HG03108 (cell line): ENCODE measurements at regions not wholly inside any gene's neighbourhood (a gene's known extent, or its start where the extent isn't known, plus 50 kb on each side); places are given as distances from the start of the nearest gene placed in this dataset.
"Not testable (repeated sequence)": the region's sequence is repeated elsewhere in the genome, so short reads cannot be mapped to it uniquely, and the experiment has no call there.

Experiments
- ATAC-seq: cut with Tn5 transposase; IDR thresholded peaks from one replicate; pipeline ENCODE4 v1.9.1; 2021; ENCODE audit warnings: moderate library complexity; ENCODE audit not compliant: unreplicated experiment

GRCh38 chr6:8820313-8820712, 385.0 kb upstream of the SLC35B3 start:
- ATAC-seq = no peak

- no peak for ATAC-seq
Measured at GRCh38 chr6:8819446-8819845, 384.1 kb upstream of the SLC35B3 start.

GRCh38 chr6:8814440-8815000, 379.2 kb upstream of the SLC35B3 start:
- ATAC-seq = no peak

DNA sequence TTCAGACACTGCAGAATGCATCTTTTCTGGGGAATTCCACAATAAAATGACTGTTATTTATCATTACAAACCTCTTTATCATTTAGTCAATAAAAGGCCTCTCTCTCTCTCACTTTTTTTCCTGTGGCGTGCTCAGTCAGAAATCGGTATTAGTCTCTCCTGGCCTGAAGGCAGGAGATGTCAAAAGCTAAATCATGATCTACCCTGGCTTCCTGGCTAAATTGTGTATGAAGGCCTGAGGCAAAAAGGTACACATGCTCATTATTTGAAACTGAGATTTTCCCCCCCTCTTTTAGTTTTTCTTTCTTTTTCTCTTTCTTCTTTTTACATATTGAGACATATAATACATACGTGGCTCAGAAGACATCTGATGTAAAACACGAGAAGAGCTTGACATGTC, 375.0 kb upstream of the SLC35B3 start:
- ATAC-seq = no peak

- ATAC-seq = no peak
Measured at GRCh38 chr6:8809662-8810061, 374.3 kb upstream of the SLC35B3 start.

DNA sequence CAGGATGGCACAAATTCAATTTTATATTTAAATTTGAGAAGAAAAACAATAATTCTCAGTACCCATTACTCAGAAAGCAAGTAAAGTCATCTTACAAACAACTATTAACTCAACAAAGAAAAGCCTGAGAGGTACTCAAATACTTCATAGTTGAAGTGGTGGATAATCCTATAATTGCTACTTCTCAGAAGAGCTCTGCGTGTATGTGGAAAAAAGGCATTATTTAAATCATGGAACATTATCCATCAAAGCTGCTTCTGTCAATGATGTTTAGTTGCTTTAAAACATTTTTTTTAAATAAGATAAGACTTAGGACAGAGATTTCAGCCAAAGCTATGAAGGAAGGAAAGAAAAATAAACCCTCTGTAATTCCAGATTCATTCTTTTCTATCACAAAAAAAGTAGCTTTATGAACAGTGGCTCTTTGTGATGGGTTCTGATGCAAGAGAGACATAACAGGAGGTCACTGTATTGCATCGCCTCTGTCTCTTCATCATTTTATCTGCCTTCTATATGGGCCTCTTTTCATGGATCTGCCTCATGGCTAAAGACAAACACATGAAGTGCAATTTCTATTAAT, 367.9 kb upstream of the SLC35B3 start:
- ATAC-seq = no peak

DNA sequence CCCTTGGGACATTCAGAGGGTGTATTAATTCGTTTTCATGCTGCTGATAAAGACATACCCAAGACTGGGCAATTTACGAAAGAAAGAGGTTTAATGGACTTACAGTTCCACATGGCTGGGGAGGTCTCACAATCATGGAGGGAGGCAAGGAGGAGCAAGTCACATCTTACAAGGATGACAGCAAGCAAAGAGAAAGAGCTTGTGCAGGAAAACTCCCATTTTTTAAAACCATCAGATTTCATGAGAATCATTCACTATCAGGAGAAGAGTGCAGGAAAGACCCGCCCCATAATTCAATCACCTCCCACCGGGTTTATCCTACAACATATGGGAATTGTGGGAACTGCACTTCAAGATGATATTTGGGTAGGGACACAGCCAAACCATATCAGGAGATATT, 367.1 kb upstream of the SLC35B3 start:
- not testable (repeated sequence) for ATAC-seq

GRCh38 chr6:8794420-8794819, 359.1 kb upstream of the SLC35B3 start:
- no peak for ATAC-seq

DNA sequence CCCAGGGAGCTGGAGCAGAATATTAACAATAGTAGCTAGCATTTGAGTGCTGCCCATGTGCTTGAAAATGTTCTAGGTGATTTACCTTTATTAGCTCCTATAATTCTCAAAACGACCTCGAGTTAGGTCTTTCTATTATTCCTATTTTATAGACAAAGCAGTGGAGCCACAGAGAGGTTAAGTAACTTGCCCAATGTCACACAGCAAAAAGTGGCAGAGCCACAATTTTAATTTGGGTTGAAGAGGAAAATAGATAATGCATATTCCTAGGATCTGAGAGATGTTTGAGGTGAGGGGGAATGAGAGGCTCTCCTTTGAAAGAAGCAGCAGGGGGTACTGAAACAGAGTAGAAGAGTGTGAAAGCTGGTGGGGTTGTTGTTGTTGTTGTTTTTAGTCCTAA, 354.5 kb upstream of the SLC35B3 start:
- ATAC-seq = no peak

- ATAC-seq = no peak
Measured at GRCh38 chr6:8785223-8785622, 349.9 kb upstream of the SLC35B3 start.

- ATAC-seq = no peak
Measured at GRCh38 chr6:8783191-8783590, 347.8 kb upstream of the SLC35B3 start.

- ATAC-seq = no peak
Measured at GRCh38 chr6:8780653-8781052, 345.3 kb upstream of the SLC35B3 start.

GRCh38 chr6:8764733-8765132, 329.4 kb upstream of the SLC35B3 start:
- ATAC-seq = no peak

- ATAC-seq = no peak
Measured at GRCh38 chr6:8760951-8761350, 325.6 kb upstream of the SLC35B3 start.

DNA sequence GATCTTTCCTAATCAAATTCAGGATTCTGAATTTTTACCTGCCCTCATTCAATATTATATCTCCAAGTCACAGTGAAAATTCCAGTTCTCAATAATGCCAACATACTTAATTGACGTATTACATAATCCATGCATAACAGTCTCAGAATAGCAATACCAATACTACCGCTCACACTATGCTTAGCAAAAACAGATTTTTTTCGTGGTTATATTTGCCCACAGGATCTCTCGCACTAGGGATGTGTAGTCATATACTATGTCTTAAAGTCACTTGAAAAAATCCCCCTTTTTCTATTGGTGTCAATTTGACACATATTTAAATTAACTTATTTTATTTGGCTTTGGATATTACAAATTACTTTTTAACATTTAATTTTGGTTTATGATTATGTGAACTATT, 323.1 kb upstream of the SLC35B3 start:
- ATAC-seq = no peak

GRCh38 chr6:8750627-8751026, 315.3 kb upstream of the SLC35B3 start:
- ATAC-seq = no peak

DNA sequence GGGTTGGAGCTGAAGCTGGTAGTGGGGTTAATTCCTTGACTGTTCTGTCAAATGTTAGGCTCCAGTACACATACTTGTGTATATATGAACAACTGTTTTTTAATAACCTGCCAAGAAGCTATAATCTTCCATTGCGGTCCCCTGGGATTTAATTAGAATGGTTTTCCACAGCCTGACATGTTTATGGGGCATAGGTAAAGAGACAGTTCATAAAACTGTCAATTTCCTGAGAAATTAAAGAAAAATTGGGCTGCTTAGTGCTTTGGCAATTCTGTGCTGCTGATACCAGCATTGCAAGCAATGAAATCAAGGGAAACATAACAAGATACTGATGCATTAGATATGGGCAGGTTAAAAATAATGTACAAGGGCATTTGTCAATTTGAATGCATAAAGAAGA, 314.1 kb upstream of the SLC35B3 start:
- ATAC-seq = no peak

DNA sequence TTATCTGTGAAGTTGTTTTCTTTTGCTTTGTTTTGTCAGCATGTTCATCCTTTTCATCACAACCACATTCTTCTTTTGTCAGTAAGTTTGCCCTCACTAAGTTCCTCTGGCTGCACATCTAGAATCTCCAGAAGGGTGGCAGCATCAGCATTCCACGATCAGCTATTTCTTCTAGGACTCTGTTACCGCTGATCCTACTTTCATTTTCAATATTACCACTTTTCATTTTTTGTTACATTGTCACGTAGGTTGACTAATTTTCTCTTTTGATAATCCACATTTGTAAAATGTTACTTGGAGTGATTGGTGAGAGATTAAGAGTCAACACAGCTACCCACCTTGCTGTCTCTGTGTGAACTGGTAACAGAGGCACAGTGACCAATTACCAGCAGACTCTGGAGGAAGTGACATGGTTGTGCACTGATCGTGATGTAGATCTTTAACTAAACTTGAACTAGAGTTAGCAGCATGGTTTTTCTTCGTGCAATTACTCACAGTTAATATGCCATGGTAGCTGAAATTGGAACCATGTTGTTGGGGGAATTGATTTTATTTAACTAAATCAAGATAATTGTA, 307.9 kb upstream of the SLC35B3 start:
- no peak for ATAC-seq

DNA sequence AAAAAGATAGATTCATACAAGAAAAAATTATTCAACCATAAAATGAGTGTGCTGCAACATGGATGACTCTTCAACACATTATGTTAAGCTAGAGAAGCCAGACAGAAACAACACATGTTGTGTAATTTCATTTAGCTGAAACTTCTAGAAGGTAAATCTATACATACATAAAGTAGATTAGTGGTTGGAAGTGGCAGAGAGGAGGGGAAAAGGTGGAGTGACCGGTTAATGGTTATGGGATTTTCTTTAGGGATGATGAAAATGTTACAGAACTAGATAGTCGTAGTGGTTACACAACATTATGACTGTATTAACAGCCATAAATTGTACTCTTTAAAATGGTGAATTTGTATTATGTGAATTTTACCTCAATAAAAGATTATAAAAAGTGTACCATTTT, 304.1 kb upstream of the SLC35B3 start:
- no peak for ATAC-seq

DNA sequence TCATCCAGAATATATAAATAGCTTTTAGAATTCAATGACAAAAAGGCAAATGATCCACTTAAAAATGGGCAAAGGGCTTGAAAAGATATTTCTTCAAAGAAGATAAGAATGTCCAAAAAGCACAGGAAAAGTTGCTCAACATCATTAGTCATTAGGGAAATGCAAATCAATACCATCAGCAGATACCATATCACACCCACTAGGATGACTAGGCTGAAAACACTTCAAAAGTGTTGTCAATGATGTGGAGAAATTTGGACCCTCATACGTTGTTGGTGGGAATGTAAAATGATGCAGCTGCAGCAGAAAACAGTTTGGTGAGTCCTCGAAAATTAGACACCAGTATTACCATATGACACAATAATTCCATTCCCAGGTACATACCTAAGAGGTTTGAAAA, 303.6 kb upstream of the SLC35B3 start:
- ATAC-seq = no peak

- ATAC-seq = no peak
Measured at GRCh38 chr6:8736156-8736895, 301.0 kb upstream of the SLC35B3 start.

DNA sequence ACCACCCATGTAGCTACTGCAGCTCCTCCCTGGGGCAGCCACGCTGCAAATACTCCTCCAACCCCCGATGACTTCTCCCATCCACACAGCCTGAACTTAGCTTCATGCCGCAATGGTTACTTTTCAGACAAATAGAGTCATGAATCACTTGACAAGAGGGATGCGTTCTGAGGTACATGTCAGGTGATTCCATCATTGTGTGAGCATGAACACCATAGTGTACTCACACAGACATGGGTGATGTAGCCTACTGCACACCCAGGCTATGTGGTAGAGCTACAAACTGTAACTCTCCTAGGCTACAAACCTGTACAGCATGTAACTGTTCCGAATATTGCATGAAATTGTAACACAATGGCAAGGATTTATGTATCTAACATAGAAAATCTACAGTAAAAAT, 298.5 kb upstream of the SLC35B3 start:
- no peak for ATAC-seq
